NCI-H1436 (cell line): ENCODE measurements at regions not wholly inside any gene's neighbourhood (a gene's known extent, or its start where the extent isn't known, plus 50 kb on each side); places are given as distances from the start of the nearest gene placed in this dataset.
"Not testable (repeated sequence)": the region's sequence is repeated elsewhere in the genome, so short reads cannot be mapped to it uniquely, and the experiment has no call there.

Experiments
- DNase-seq: peaks from one replicate; lab custom pipeline; 2025; lab: John Stamatoyannopoulos, UW

- no peak for DNase-seq
Measured at GRCh38 chr3:87710511-87710910, 348.3 kb downstream of the CGGBP1 start.

GRCh38 chr3:87710028-87710427 is 348.8 kb downstream of the CGGBP1 start:
- DNase-seq, result no peak

- DNase-seq, result no peak
Measured at GRCh38 chr3:87706176-87706575, 352.6 kb downstream of the CGGBP1 start.

GRCh38 chr3:87702600-87702999 is 356.2 kb downstream of the CGGBP1 start:
- no peak for DNase-seq

- DNase-seq, result no peak
Measured at GRCh38 chr3:87696124-87697013, 362.4 kb downstream of the CGGBP1 start.

GRCh38 chr3:87694678-87695077 is 364.1 kb downstream of the CGGBP1 start:
- no peak for DNase-seq

- DNase-seq, result no peak
Measured at GRCh38 chr3:87691109-87691508, 367.7 kb downstream of the CGGBP1 start.

GRCh38 chr3:87678984-87679660 is 379.7 kb downstream of the CGGBP1 start:
- not testable (repeated sequence) for DNase-seq

- no peak for DNase-seq
Measured at GRCh38 chr3:87674397-87675161, 384.2 kb downstream of the CGGBP1 start.

GRCh38 chr3:87673132-87673531 is 385.7 kb downstream of the CGGBP1 start:
- DNase-seq, result no peak

GRCh38 chr3:87654184-87654583 is 377.8 kb upstream of the POU1F1 start:
- DNase-seq, result no peak

- DNase-seq, result not testable (repeated sequence)
Measured at GRCh38 chr3:87653138-87653537, 376.8 kb upstream of the POU1F1 start.

- no peak for DNase-seq
Measured at GRCh38 chr3:87634426-87634825, 358.0 kb upstream of the POU1F1 start.

GRCh38 chr3:87627316-87627715 is 350.9 kb upstream of the POU1F1 start:
- DNase-seq, result no peak

GRCh38 chr3:87626546-87626945 is 350.2 kb upstream of the POU1F1 start:
- DNase-seq, result no peak

GRCh38 chr3:87625876-87626275 is 349.5 kb upstream of the POU1F1 start:
- DNase-seq, result no peak

- DNase-seq, result no peak
Measured at GRCh38 chr3:87624860-87625259, 348.5 kb upstream of the POU1F1 start.

- no peak for DNase-seq
Measured at GRCh38 chr3:87621667-87622066, 345.3 kb upstream of the POU1F1 start.

GRCh38 chr3:87615506-87615905 is 339.1 kb upstream of the POU1F1 start:
- DNase-seq, result no peak

GRCh38 chr3:87614998-87615397 is 338.6 kb upstream of the POU1F1 start:
- no peak for DNase-seq

- DNase-seq, result no peak
Measured at GRCh38 chr3:87607234-87607633, 330.9 kb upstream of the POU1F1 start.

- no peak for DNase-seq
Measured at GRCh38 chr3:87595798-87596197, 319.4 kb upstream of the POU1F1 start.

- DNase-seq, result no peak
Measured at GRCh38 chr3:87581240-87581639, 304.9 kb upstream of the POU1F1 start.
